ENCODE measurements at regions not wholly inside any gene's neighbourhood (a gene's known extent, or its start where the extent isn't known, plus 50 kb on each side); places are given as distances from the start of the nearest gene placed in this dataset.
A peak's percentile ranks its signal among the peaks of the same experiment; 100 is the strongest.

DNA sequence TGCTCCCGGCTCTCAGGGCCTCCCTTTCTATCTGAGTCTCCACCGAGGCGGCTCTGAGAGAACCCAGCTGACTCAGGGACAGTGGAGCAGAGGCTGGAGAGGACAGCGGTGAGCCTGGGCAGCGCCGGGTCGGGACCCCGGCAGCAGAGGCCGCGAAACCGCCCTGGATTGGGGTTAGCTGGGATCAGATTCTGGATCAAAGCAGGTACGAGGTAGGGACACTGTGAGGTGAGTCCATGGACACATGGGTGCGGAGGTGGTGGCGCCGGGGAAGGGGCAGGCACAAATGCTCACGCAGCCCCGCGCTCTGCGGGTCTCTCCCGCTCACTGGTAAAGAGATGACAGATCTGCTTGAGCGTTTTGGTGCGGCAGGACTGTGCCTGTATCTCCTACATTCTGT, 146.4 kb upstream of the GGTLC1 start:
- DNase-seq: no peak

DNA sequence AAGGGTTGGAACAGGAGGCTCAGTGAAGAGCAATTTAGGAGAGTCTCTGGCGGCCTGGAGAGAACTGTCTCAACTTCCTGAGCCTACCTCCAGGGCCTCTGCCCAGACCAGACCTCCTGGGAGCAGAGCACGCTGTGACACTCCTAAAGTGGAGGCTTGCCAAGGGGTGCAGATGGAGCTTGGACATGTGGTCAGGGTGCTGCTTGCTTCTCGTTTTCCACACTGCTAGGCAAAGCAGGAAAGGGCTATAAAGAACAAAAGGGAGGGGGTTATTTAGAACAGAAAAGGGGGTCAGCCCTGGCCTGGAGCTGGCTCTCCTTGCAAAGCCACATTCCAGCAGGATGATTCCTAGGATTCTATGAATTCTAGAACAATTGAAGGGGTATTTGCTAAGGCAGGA, 145.7 kb upstream of the GGTLC1 start:
- DNase-seq: peak; percentile 19

DNA sequence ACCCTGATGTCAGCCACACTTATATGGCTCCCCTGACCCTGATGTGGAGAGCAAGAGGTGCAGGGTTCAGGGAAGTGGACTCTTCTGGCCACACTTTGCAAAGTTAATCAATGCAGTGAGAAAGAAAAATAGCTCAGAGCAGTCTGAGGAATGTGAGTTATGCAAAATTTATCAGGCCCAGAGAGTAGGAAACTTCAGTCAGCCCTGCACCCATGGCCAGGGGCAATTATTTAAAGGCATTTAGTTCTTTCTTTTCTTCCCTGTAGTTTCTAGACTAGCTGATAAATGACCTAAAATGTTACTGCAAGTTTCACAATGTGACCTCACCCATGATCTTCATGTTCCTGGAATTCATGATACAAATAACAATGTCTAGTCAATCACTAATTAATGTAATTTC, 143.7 kb upstream of the GGTLC1 start:
- DNase-seq: no peak

DNA sequence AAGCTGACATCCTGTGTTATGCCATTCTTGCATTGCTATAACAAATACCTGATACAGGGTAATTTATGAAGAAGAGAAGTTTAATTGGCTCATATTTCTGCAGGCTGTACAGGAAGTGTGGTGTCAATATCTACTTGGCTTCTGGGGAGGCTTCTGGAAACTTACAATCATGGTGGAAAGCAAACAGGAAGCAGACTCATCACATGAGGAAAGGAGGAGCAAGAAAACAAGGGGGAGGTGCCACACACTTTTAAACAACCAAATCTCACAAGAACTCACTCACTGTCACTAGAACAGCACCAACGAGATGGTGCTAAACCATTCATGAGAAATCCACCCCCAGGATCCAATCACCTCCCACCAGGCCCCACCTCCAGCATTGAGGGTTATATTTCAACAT, 143.1 kb upstream of the GGTLC1 start:
- DNase-seq: no peak

DNA sequence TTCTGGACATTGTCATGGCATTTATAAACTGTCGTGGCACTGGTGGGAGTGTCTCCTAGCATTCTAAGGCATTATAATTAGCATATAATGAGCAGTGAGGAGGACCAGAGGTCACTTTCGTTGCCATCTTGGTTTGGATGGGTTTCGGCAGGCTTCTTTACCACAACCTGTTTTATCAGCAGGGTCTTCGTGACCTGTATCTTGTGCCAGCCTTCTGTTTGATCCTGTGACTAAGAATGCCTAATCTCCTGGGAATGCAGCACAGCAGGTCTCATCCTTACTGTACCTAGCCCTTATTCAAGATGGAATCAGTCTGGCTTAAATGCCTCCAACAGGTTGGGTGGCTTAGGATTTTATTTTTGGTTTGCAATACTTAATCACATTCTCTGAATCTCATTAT, 142.7 kb upstream of the GGTLC1 start:
- no peak for DNase-seq

DNA sequence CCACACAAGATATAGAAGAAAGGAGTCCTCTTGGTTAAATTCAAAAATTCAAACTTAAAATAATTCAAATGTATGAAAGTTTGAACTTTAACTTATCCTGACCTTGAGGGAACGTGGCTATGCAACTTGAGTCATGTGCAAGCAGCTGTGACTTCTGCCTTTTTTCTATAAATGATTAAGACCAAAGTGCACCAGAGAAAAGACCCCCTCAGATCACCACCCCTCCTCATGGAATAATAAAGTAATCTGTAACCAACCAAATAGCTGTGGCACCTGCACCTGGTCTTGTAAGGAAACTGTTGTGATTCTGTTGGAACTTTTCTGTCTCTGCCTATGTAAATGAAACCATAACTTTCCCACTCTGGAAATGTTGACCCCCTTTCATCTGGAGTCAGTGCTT, 141.1 kb upstream of the GGTLC1 start:
- no peak for DNase-seq

DNA sequence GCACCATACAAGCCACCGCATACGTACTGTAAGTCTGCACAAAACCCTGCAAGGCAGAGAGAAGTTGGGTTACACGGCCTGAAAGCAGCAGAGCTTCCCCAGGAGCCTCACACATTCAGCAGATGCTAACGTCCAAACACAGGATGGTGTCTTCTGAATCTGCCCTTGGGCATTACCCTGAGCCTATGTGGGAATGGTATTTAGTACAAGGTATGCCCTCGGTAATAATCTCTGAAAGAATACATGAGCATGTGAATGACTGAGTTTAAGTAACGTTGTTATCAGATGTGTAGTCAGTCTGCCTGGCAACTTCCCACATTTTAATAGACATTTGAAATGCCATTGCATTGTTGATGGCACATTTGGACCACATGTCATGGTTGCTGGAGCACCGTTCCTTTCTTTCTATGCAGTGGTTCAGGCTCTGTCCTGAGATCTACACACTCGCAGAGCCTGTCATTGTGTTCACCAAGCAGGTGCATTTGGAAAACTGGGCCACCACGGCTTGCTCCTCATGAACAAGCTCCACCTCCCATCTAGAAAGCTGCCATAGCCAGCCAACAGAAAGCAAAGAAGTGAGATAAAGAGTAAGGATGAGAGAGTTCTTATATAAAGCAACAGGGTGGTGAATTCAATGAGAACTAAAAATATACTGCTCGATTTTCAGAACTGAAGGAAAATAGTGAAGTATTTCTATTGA, 136.5 kb upstream of the GGTLC1 start:
- DNase-seq: no peak

DNA sequence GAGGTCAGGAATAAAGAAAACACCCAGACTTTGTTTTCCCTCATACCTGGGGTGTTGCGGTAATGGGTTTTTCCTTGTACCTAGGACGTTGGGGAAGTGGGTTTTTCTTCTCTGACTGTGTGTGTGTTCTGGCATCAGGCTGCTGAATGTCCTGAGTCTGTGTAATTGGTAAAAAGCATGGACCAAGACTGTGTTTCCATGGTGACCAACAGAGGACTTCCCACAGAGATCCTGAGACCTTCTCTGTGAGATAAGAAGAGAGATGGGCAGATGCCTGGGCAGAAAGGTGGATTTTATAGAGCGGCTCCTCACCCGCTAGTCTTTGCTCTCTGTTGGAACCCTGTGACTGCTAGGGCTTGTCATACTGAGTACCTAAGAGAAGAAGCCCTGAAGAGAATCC, 135.4 kb upstream of the GGTLC1 start:
- no peak for DNase-seq

DNA sequence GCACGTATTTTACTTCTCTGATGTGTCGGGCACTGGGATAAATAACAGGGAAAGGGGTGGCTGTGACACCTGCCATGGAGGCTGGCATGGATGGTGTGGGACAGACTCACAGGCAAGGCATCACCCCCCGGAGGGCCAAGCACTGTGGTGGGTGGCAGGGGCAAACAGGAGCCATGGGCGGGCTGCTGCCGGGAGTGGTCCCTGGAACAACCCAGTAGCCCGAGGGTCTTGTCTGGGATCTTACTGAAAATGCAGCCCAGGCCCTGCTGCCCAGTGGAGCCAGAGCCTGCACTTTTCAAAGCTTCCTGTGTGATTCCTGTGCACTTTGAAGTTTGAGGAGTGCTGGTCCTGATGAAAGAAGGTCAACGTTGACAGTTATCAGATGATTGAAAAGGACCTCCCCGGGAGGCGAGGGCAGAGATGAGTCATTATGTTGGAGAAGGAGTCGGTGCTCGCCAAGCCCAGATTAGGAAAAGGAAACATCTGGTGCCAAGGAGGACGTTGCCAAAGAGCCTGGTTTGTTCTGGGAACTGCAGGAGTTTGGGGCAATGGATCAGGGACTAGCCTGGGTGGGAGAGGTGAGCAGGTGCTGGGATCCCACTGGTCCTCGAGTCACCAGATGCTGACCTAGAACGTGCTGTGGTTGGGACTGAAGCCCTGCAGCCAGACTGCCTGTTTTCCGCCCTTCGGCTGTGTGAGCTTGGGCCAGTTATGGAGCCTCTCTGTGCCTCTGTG, 130.0 kb upstream of the GGTLC1 start:
- no peak for DNase-seq

DNA sequence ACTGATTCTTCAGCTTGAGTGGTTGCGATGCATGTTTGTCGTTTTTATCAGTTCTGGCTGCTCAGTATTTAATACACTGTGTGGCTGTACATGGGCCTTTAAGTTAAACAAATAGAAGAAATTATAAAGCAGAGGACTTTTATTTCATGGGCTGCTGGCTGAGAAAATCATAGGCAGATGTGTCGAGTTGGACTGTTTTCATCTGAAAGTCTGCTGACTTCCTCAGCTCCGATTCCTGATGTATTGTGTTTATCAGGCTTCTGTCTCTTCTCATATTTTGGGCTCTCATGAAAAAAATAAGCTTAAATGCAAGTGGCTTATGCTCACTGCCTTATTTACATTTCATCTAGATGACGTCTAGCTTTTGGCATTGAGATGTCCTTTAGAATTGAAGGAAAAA, 129.5 kb upstream of the GGTLC1 start:
- peak; percentile 22 for DNase-seq

DNA sequence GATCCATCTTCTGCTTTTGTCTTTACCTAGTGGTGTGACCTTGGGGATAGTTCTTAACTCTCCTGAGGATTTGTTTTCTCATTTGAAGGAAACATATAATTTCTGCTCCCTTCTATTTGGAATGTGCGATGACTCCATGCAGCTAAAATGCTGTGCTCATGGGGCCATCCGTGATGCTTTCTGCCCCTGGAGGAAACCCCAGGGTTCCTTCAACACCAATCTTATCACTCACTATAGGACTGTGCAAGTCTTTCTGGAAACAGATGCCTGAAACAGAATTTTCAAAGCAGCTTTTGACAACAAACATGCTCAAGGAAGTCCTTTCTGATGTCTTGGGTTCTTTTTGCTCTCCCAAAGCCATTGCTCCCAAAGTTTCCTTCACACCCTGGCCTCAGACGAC, 128.8 kb upstream of the GGTLC1 start:
- no peak for DNase-seq

DNA sequence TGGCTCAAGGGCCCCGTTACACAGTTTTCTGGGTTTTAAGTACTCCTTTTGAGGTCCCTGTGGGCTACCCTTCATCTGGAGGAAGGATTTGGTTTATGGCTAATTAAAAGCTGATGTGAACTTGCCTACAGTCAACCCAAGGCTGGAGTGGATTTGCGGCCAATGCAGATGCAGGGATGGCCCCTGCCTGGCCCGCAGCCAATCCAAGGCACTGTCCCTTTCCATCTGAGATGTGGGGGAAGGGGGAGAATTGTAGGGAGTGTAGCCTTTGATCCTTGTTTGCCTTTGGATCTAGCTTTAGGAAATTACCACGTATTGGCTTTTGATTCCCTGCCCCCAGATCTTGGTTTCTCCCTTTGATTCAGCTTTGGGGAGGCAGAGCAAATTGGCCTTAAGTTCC, 128.0 kb upstream of the GGTLC1 start:
- no peak for DNase-seq

DNA sequence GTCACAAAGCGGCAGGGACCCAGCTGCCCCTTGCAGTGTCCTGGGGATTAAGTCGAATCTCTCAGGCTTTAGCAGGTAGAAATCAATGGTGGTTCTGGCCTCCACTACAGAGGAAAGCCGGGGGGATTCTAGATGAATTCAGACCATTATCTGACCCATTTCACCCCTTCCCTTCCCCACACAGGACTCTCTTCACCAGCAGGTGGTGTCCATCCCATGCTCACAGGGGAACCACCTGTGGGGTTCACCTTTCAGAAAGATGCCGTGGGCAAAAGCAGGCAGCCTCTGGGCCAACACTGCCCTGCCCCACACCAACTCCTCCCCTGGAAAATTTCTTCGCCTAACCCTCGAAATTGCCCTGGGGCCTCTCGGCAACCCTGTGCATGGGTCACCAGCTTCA, 123.8 kb upstream of the GGTLC1 start:
- no peak for DNase-seq

DNA sequence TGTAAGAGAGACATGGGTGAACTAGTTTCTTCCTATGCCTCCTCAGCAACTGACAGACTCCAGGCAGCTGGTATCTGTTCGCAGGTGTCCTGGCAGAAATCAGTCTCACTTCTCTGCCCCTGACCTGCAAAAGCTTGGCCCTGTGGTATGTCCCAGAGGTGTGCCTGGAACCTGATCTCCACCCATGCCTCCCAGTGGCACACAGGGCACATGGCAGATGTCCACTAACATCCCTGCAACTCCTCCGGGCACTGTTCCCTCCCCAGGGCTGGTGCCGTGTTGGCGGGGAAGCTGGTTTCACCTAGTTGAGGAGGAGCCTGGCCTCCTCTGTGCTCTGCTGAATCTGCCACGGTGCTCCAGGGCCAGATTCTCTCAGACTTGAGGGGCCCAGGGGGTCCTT, 123.3 kb upstream of the GGTLC1 start:
- DNase-seq: no peak

DNA sequence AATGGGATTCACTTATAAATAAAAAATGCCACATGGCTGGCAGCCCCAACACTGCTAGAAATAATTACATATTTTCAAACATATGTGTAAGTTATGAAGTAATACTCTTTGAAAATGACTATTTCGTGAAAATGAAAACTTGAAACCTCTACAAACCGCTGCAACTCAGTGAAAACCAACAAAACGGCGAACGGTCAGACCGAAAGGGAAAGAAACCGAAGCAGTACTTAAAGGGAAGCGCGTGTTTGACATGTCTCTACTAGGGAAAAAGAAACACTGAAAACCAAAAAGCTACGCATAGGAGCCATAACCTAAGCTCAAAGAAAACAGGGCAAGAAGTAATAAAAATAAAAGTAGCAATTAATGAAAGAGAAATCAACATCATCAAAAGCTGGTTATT, 121.0 kb upstream of the GGTLC1 start:
- no peak for DNase-seq

DNA sequence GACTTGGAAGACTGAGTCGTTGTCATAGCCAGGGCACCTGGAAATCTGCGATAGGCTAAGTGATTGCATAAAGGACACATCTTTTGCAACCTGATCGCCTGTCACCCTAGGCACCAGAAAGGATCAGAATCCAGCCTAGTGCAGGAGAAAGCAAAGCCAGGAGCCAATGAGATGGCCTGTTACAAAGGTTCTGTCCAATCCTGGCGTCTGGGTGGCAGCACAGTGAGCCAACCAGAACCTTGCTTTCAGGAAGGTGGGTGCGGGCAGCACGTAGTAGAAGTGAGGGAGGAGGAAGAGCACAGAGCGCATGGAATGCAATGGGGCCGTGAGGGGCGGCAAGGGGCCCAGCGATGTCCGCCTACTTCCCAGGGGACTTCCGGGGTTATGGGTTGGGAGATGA, 120.4 kb upstream of the GGTLC1 start:
- DNase-seq: no peak

DNA sequence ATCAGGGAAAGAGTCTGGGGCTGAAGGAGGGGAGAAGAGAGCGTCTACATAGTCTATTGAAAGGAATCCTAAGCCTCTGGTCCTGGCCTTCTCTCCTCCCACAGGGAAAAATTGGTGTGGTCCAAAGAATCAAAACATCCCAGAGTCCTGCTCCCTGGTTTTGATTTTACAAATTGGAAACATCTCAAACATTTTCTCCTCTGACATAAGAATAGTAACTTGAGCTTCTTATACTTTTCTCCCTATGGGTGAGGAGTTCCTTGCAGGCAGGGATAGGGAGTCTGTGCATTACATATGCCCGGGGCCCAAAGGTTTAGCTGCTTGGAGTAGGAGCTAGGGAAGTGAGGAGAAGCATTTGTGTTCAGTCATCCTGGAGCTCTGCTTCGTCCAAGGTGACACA, 120.0 kb upstream of the GGTLC1 start:
- no peak for DNase-seq

DNA sequence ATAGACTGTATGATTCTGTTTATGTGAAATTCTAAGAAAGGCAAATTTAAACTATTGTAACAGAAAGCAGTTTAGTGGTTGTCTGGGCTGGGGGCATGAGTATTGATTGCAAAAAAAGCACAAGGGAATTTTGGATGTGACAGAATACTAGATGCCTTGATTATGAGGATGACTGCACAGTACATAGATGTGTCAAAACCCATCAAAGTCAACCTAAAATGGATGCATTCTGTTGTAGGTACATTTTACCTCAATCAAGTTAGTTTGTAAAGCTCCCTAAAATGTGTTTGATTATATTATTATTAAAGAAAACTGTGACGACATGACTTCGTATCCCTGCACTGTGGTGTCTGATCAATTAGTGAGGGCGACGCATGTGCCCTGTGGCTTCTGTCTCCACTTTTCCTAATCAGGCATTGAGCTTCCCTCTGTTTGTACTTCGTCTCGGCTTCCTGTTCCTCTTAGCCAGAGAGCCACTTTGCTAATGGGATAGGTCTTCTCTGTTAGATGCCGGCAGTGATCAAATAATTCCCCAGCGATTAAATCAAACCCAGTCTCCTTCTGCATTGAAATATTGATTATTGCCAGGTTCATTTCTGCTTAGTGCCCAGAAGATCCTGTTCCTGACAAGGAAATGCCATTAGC, 118.3 kb upstream of the GGTLC1 start:
- DNase-seq: no peak

DNA sequence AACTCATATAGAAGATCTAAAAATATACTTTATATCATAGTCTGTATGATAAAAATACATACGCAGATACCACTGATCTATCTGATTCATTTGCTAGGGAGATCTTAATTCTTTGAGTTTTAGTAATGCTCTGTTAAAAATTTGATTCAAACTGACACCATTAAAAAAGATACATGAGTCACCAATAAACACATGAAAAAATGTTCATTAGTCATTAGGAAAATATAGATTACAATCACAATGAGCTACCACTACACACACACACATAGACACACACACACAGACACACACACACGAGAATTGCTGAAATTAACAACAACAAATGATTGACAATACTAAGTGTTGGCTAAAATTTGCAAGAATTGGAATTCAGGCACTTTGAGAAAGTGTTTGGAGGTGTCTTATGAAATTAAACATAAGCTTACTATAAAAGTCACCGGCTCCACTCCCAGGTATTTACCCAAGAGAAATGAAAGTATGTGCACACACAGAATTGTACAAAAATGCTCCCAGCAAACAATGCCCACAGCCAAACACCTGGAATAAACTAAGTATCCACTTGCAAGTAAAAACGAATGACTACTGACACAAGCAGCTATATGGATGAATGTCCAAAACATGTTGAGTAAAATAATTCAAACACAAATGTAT, 117.7 kb upstream of the GGTLC1 start:
- DNase-seq: no peak

DNA sequence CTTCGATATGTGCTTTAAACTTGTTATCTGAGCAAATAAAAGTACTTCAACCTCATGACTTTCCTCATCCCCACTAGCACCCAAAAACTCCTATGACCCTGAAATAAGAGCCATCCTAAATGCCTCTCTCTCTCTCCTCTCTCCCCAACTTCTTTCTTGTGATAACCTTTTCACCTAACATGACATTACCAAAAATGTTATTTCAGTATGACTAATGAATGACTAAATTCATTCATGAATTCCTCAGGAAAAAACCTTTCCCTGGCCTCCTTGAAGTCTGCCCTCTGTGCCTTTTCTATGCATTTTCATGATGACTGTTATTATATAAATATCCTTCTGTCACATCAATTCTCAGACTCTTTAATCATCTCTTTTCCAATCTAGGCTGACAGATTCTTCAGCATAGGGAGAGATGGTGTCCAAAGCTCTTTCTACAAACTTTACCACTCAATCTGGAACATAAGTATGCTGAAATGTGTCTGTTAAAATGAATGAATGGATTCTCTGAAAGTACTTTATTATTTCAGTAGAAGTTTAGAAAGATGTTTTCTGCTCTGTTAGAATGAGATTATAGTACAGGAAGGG, 114.3 kb upstream of the GGTLC1 start:
- DNase-seq: no peak

DNA sequence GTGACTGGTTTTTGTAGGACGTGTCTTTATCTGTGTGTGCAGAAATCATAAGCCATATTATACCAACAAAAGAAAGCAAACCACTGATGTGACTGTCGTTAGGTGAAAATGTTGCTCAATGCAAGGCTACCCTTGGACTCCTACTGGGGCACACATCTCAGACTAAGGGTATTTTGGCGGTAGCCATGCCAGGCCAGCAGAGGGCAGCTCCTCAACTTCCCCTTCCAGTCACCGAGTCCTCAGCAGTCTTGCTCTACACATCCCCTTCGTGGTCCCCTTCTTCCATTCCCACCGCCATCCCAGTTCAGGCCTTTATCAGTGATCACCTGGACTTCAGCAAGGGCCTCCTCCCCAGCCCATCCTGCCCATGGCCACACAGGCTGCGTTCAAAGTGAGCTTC, 113.7 kb upstream of the GGTLC1 start:
- no peak for DNase-seq

DNA sequence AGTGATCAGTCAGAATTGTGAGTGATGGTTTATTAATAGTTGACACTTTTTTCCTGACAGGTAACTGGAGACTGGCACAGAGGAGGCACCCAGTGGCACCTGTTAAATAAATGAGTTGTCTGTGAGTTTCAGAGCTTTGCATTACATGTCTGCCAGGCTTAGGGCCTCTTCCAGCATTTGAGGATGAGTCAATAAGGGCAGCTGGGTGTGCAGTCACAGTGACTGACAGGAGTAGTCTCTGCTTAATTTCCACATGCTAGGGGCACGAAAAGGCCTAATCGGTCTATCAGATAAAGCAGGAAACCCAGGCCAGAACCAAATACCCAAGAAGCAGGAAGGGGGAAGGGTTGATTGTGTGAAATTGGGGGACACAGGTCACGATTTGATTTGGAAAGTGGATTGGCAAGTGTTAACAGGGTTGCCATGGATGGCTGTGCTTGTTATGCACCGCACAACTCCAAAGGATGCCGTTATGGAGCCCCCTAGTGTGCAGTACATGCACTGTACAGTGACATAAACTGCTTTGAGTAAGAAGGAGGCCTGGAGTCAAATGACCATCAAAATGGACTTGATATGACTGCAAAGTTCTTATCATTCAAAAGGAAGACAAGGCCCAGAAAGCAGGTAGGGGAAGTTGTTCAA, 111.9 kb upstream of the GGTLC1 start:
- peak; percentile 25 for DNase-seq

DNA sequence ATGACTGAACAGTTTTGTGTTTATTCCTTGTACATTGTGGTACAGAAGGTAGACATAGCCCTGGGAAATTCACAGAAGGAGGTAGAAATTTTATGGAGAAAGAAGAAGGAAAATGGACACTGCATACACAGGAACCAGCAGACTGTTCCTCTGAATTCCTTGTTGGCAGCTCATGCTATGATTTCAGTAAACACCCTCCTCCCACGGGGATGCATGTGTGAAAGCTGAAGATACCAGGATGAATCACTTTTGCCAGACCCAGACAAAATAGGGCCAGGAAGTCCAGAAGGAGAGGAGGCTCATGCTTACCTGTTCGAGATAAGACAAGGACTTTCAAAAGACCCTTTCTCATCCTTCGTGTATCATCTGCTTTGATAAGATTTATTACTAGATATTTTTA, 110.3 kb upstream of the GGTLC1 start:
- DNase-seq: no peak

Measured in NCI-H1694 treated with DMSO at 0.1 percent for 48 hours (cell line).